ENCODE measurements at regions not wholly inside any gene's neighbourhood (a gene's known extent, or its start where the extent isn't known, plus 50 kb on each side); places are given as distances from the start of the nearest gene placed in this dataset.

- intact Hi-C loops (cut with micrococcal nuclease): no loop called here
Observed at GRCh38 chrX:104309169-104309568, 54.4 kb upstream of the ESX1 start.

- intact Hi-C loops (cut with micrococcal nuclease): no loop called here
Observed at GRCh38 chrX:104307341-104307740, 52.6 kb upstream of the ESX1 start.

- intact Hi-C loops (cut with micrococcal nuclease): no loop called here
Observed at GRCh38 chrX:104306180-104306579, 51.4 kb upstream of the ESX1 start.

Data from T-helper 1 cell treated with Interleukin-12 subunit alpha and Interleukin-12 subunit beta and Interleukin-4 antibody, amounts not matched to agents 30 ng/mL and 1 ng/mL, for 36 hours (primary cell).